Fibroblast of skin of left quadriceps (primary cell): ENCODE measurements at regions not wholly inside any gene's neighbourhood (a gene's known extent, or its start where the extent isn't known, plus 50 kb on each side); places are given as distances from the start of the nearest gene placed in this dataset.

Experiments
- DNase-seq, 2 experiments: peaks; one replicate each; pipeline ENCODE4 v3.0.0-alpha.2; 2013; ENCODE audit warnings: low read depth in 2 of 2

- no peak for DNase-seq
Measured at GRCh38 chr20:20938131-20938530, 168.0 kb downstream of the LINC00237 start.

GRCh38 chr20:20933142-20933958 is 172.8 kb downstream of the LINC00237 start:
- no peak for DNase-seq

GRCh38 chr20:20932156-20932555 is 174.0 kb downstream of the LINC00237 start:
- DNase-seq: no peak

- DNase-seq: no peak
Measured at GRCh38 chr20:20931632-20932031, 174.5 kb downstream of the LINC00237 start.

- no peak for DNase-seq
Measured at GRCh38 chr20:20931024-20931423, 175.1 kb downstream of the LINC00237 start.

- no peak for DNase-seq
Measured at GRCh38 chr20:20930500-20930899, 175.7 kb downstream of the LINC00237 start.

GRCh38 chr20:20929341-20929740 is 176.8 kb downstream of the LINC00237 start:
- DNase-seq: no peak

GRCh38 chr20:20926222-20926905 is 179.8 kb downstream of the LINC00237 start:
- DNase-seq: no peak

- DNase-seq: no peak
Measured at GRCh38 chr20:20920433-20920832, 185.7 kb downstream of the LINC00237 start.

- no peak for DNase-seq
Measured at GRCh38 chr20:20915844-20916243, 190.3 kb downstream of the LINC00237 start.

- no peak for DNase-seq
Measured at GRCh38 chr20:20904501-20904831, 192.0 kb upstream of the RALGAPA2 start.

- no peak for DNase-seq
Measured at GRCh38 chr20:20903773-20904500, 191.5 kb upstream of the RALGAPA2 start.

GRCh38 chr20:20897922-20898321 is 185.5 kb upstream of the RALGAPA2 start:
- DNase-seq: no peak

- no peak for DNase-seq
Measured at GRCh38 chr20:20897145-20897544, 184.7 kb upstream of the RALGAPA2 start.

GRCh38 chr20:20896606-20897005 is 184.2 kb upstream of the RALGAPA2 start:
- DNase-seq: no peak

- DNase-seq: no peak
Measured at GRCh38 chr20:20895537-20895936, 183.1 kb upstream of the RALGAPA2 start.

- no peak for DNase-seq
Measured at GRCh38 chr20:20894753-20895152, 182.3 kb upstream of the RALGAPA2 start.

- DNase-seq: no peak
Measured at GRCh38 chr20:20894280-20894679, 181.8 kb upstream of the RALGAPA2 start.

- DNase-seq: no peak
Measured at GRCh38 chr20:20892328-20892727, 179.9 kb upstream of the RALGAPA2 start.

GRCh38 chr20:20890751-20891150 is 178.3 kb upstream of the RALGAPA2 start:
- DNase-seq: no peak

GRCh38 chr20:20888936-20889335 is 176.5 kb upstream of the RALGAPA2 start:
- no peak for DNase-seq

GRCh38 chr20:20888266-20888656 is 175.8 kb upstream of the RALGAPA2 start:
- DNase-seq: no peak
